ENCODE measurements at regions not wholly inside any gene's neighbourhood (a gene's known extent, or its start where the extent isn't known, plus 50 kb on each side); places are given as distances from the start of the nearest gene placed in this dataset.
"Not testable (repeated sequence)": the region's sequence is repeated elsewhere in the genome, so short reads cannot be mapped to it uniquely, and the experiment has no call there.

DNA sequence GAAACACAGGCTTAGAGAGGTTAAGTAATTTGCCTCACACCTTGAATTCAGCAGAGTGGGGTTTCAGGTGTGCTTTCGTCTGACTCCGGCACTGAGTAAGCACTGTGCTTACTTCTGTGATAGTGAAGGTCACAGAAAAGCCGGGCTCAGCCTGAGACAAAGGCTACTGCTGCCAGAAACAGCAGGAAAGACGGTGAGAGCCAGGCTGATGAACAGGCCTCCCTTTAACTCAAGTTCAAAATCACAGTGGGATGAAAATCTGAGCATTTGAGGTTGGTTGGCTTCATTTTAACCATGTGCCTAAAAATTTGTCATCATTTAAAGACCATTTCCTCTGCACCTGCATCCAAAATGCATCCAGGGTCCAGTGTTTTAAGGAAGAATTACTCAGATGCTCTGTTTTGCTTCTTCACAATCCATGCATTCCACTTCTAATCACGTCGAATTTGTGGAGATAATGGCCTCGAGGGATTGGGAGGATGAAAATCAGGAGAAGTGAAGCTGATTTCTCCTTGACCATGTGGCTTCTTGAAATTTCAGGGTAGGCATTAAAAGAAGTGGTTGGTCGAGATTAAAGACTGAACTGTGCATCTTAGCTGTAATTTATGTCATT is 121.2 kb upstream of the LNX1 start:
- no peak for DNase-seq

DNA sequence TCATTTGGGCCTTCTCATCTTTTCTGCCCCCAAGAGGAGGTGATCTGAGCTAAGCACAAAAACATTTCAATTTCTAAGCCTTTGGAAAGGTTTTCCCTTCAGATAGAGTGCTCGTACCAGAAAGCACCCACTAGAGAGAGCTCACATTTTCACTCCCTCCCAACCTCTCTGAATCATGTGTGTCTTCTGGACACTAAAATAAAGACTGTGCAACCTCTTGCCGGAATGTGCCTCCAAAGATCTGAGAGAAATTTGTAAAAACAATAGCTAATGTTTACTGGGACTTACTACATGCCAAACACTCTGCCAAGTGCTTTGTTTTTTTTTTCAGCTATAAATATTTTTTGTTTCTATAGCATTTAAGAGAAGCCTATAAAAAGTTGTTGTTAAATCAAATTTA is 120.6 kb upstream of the LNX1 start:
- DNase-seq, result no peak

DNA sequence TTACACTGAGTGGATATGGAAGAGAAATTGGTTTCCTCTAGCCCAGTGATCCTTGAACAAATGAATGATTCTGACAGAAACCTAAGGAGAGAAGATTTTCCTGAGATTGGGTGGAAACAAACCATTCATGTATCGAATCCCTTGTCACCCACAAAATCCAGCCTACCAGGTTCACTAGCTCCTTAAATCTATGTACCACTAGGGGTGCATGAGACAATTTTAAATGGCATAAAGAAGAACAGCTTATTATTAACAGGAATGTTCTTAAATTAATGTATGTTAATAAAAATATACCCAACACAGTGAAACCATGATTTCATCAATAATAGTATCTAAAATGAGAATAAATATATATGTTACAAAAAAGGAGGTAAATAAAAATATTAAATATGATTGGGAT is 118.4 kb upstream of the LNX1 start:
- DNase-seq, result no peak

DNA sequence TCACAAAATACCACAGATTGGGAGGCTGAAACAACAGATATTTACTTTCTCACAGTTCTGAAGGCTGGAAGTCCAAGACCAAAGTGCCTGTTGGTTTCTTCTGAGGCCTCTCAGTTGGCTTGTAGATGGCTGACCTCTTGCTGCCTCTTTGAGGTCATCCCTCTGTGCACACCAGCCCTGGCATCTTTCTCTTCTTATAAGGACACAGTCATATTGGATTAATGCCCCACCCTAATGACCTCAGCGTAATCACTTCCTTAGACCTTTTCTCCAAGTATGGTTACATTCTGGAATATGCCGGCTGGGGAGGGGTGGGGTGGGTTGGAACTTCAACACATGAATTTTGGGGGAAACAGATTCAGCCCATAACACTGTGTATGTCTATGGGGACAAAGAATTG is 116.2 kb upstream of the LNX1 start:
- DNase-seq, result no peak

GRCh38 chr4:53706422-53707032 is 115.2 kb upstream of the LNX1 start:
- peak; percentile 54 for DNase-seq

GRCh38 chr4:53705972-53706371 is 114.7 kb upstream of the LNX1 start:
- DNase-seq, result no peak

GRCh38 chr4:53705151-53705764 is 114.0 kb upstream of the LNX1 start:
- DNase-seq, result no peak

DNA sequence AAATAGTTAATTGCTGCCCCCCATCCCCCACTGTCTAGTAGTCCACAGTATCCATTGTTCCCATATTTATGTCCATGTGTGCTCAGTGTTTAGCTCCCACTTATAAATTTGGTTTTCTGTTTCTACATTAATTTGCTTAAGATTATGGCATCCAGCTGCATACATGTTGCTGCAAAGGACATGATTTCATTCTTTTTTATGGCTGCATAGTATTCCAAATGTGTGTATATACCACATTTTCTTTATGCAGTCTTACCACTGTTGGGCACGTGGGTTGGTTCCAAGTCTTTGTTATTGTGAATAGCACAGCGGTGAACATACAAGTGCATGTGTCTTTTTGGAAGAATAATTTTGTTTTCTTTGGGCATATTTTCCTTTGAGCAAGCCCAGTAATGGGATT is 113.0 kb upstream of the LNX1 start:
- no peak for DNase-seq

DNA sequence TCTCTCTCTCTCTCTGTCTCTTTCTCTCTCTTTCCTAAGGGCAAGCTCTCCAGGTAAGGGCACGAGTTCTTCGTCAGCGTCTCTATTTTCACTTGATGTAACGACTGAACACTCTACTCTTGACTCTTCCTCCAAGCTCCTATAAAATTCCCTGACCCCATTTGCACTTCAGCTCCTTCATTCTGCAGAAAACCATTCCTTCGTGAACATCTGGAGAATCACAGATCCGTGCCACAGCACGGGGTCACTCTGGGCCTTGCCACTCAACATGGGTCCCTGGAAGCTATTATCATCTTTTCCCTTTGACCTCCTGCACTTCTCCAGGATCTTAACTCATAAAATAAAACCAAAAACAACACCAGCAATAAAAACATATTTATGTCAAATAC is 112.0 kb upstream of the LNX1 start:
- DNase-seq, result no peak

GRCh38 chr4:53702334-53703266 is 111.3 kb upstream of the LNX1 start:
- no peak for DNase-seq

- DNase-seq, result not testable (repeated sequence)
Observed at GRCh38 chr4:53701260-53701659, 110.0 kb upstream of the LNX1 start.

- DNase-seq, result not testable (repeated sequence)
Observed at GRCh38 chr4:53699310-53699709, 108.0 kb upstream of the LNX1 start.

GRCh38 chr4:53697016-53697685 is 105.9 kb upstream of the LNX1 start:
- DNase-seq, result no peak

DNA sequence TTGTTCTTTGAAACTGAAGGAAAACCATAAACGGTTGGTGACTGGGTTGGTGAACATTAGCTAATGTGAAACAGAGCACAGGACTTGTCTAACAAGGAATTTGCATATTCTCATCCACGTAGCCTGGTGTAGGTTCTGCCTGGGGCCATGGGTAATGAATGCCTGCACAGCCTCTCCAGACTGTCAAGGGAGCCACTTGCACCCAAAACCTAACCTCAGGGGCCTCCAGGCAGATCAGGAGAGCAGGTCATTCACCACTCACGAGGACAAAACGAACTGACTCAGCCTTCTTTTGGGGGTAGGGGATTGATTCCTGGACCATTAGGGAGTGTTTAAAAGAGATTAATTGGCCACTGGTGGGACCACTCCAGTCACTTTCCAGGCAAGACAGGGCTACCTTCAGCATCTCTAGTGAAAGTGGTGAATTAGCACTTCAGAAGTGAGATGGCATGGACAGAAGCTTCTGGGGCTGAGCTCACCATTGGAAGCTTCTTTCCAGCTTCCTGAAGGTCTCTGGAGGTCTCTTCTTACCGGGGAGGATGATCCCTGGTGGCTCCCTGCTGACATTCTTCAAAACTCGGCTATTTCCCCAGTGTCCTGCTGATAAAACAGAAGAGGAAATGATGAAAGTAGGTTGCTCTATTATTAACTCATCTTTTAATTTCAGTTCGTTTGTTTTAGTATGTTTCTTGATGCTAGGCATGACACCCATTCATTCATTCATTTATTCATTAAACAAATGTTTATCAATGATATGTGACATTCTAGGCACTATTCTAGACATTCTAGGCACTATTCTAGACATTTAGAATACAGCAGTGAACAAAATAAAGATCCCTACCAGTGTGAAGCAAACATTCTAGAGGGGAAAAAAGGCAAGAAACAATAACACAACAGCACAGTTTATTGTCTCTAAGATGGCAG is 104.5 kb upstream of the LNX1 start:
- DNase-seq, result no peak

DNA sequence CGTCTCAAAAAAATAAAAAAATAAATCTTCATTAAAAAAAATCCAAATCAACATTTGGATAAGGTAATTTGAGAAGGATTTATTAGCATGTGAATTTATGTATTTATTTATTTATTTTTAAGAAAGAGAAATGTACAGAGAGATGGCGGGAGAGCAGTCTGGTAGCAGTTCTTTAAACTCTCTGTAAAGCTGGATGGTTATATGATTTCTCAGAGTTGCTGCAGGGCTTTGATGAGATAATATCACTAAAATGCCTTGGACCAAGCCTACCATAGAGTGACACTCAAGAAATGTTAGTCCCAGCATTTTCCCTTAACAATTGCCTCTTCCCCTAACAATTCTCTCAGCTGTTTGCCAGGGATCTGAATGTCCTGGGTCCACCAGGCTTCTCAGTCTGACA is 103.4 kb upstream of the LNX1 start:
- no peak for DNase-seq

DNA sequence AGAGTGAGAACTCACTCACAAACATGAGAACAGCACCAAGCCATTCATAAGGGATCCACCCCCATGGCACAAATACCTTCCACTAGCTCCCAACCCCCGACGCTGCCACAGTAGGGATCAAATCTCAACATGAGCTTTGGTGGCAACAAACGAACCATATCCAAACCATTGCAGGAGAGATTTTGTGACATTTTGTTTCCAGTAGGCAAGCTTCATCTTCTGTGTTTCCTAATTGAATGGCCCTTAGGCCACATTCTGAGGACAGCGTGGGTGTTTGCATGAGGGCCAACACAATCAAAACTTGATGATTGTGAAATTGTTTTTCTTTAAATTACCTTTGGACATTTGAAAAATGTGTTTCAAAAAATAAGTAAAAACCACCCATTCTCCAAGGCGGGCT is 102.6 kb upstream of the LNX1 start:
- no peak for DNase-seq

DNA sequence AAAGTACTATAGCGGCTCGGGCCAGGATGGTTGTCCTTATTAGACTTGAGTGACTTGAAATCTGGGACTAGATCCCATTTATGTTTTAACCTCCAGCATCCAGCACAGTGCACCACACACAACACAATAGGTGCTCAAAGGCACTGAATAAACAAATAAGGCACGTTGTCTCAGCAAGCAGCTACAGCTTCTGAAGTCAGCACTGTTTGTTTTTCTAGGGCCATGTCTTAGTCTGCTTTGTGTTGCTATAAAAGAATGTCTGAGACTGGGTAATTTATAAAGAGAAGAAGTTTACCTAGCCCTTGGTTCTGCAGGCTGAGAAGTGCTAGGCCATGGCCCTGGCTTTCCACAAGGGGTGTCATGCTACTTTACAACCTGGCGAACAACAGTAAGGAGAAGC is 102.1 kb upstream of the LNX1 start:
- DNase-seq, result no peak

DNA sequence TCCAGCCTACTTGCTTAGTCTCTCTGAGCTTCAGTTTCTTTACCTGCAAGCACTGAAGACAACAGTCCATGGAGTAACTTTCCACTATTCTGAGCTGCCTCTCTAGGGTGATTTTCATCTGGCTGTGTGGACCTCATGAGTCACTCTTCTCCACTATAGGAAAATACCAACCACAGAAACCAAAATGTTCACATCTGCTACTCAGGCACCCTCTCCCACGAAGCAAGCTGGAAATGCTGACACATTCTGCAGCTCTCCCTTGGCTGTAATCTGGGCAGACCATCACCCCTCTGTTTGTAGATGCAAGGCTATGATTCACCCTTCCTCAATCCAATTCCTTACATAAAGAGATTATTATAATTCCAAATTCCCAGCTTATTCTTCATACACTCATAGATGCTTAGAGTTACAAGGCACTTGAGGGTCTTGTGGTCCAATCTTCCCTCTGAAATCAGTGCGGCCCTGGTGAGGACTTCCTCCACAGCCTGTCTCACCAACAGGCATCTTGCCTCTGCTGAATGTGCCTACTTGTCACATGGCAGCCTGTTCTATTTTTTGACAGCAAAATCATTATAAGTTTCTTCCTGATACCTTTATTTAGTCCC is 97.0 kb upstream of the LNX1 start:
- DNase-seq, result peak; percentile 89

DNA sequence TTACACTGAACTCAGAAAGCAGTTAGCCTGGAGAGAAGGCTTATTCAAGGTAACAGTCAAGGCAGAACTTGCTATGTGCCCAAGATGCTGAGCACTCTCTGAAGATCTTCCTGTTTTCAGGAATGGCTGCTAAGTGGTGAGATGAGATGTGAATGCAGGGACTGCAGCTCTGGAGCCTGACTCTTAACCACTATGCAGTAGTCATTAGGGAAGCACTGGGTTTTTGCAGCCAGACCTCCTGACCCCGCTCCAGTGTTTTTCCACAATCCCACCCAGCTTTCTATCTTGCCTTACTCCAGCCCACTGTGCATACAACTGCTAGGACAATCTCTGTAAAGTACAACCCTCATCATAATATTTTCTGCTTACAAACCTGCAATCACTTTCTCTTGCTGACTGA is 95.2 kb upstream of the LNX1 start:
- DNase-seq, result no peak

DNA sequence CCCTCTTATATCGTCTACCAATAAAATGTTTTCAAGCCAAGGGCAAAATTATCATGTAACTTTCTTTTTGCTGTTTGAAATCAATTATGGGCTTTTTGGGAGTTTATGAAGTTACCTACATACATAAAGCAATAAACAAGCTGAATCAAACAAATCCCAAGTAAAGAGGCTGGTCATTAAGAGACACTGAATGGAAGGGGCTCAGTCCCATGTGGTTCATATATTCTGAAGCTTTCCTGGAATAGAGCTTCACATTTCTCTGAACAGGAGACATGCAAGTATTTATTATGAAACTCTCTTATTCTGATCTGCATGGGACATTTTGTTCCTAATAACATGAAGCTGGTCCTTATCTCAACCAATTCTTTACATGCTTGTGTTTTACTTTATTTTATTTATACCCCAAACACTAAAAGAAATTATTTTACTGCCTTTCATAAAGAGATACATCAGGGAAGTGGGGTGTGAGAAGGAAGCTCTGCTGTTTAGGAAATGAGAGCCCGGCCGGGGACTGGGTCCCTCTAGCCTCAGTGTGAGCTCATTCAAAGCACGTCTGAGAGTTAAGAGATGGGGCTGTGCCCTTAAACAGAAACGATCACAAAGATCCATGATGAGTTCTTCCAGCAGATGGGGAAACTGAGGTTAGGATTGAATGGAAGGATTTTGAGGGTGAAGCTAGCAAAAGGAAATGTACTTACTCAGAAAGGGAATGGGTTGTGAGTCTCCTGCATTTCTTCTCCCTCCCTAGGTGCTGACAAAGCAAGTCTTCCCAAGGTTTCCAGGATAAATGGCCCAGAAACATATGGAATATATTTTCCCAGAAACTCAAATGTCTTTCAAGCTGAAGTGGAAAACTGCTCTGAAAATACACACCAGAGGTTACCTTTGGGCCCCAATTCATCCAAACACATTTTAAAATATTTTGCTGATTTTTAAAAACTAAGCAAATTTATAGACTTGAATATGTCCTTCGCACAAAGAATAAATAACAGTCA is 93.1 kb upstream of the LNX1 start:
- DNase-seq, result no peak

Measured in suppressor macrophage treated with lipopolysaccharide for 4 hours (primary cell).